H9 (cell line): ENCODE measurements at regions not wholly inside any gene's neighbourhood (a gene's known extent, or its start where the extent isn't known, plus 50 kb on each side); places are given as distances from the start of the nearest gene placed in this dataset.
"Not testable (repeated sequence)": the region's sequence is repeated elsewhere in the genome, so short reads cannot be mapped to it uniquely, and the experiment has no call there.

Experiments used
- DNase-seq: peaks from one replicate; pipeline ENCODE4 v3.0.0-alpha.2; 2017
- H2AFZ ChIP-seq: one replicate; pipeline ENCODE4 v1.6.1; 2013; ENCODE audit warnings: mild to moderate bottlenecking, low read length, control low read depth, moderate library complexity
- H2AK5ac ChIP-seq: 2 replicates; pipeline ENCODE4 v1.6.1; 2013; ENCODE audit warnings: low read length, control low read depth, mixed read lengths; ENCODE audit not compliant: insufficient read length
- H2BK120ac ChIP-seq: one replicate; pipeline ENCODE4 v1.6.1; 2013; ENCODE audit warnings: low read depth, mild to moderate bottlenecking, low read length, control low read depth, inconsistent platforms; ENCODE audit not compliant: poor library complexity, severe bottlenecking
- H2BK12ac ChIP-seq: 2 replicates; pipeline ENCODE4 v1.6.1; 2013; ENCODE audit warnings: low read length, control low read depth, mixed read lengths, low read depth; ENCODE audit not compliant: insufficient read length
- H2BK15ac ChIP-seq: 2 replicates; pipeline ENCODE4 v1.6.1; 2013; ENCODE audit warnings: low read depth, low read length, control low read depth
- H2BK20ac ChIP-seq: one replicate; pipeline ENCODE4 v1.6.1; 2013; ENCODE audit warnings: low read depth, mild to moderate bottlenecking, low read length, control low read depth, inconsistent platforms; ENCODE audit not compliant: poor library complexity, severe bottlenecking
- H2BK5ac ChIP-seq: 2 replicates; pipeline ENCODE4 v1.6.1; 2013; ENCODE audit warnings: low read length, control low read depth, mixed read lengths; ENCODE audit not compliant: insufficient read length
- H3K14ac ChIP-seq: 2 replicates; pipeline ENCODE4 v1.6.1; 2013; ENCODE audit warnings: low read length, control low read depth; ENCODE audit not compliant: insufficient read depth
- H3K18ac ChIP-seq: 2 replicates; pipeline ENCODE4 v1.6.1; 2013; ENCODE audit warnings: low read depth, mild to moderate bottlenecking, mixed read lengths, low read length, control low read depth; ENCODE audit not compliant: insufficient read length
- H3K23ac ChIP-seq: 2 replicates; pipeline ENCODE4 v1.6.1; 2013; ENCODE audit warnings: low read length, control low read depth, mixed read lengths, low read depth; ENCODE audit not compliant: insufficient read length
- H3K23me2 ChIP-seq: 2 replicates; pipeline ENCODE4 v1.6.1; 2013; ENCODE audit warnings: low read depth, mild to moderate bottlenecking, mixed read lengths, low read length, control low read depth; ENCODE audit not compliant: insufficient read length, poor library complexity, severe bottlenecking
- H3K27ac ChIP-seq: 2 replicates; pipeline ENCODE4 v1.5.1; 2013; ENCODE audit warnings: low read length, control low read depth, mixed read lengths, low read depth; ENCODE audit not compliant: insufficient read length
- H3K27me3 ChIP-seq: 2 replicates; pipeline ENCODE4 v1.6.1; 2013; ENCODE audit warnings: low read length, control low read depth, inconsistent platforms; ENCODE audit not compliant: insufficient read depth
- H3K4ac ChIP-seq: 2 replicates; pipeline ENCODE4 v1.6.1; 2013; ENCODE audit warnings: low read depth, mild to moderate bottlenecking, control low read depth, inconsistent platforms, low read length, moderate library complexity
- H3K4me1 ChIP-seq: 2 replicates; pipeline ENCODE4 v1.6.1; 2013; ENCODE audit warnings: low read length, control low read depth, inconsistent platforms; ENCODE audit not compliant: insufficient read depth
- H3K4me2 ChIP-seq: 2 replicates; pipeline ENCODE4 v1.6.1; 2013; ENCODE audit warnings: low read length, control low read depth, mixed read lengths; ENCODE audit not compliant: insufficient read length, insufficient read depth
- H3K56ac ChIP-seq: 2 replicates; pipeline ENCODE4 v1.6.1; 2013; ENCODE audit warnings: low read depth, mild to moderate bottlenecking, mixed read lengths, low read length, control low read depth; ENCODE audit not compliant: insufficient read length
- H3K79me1 ChIP-seq: 2 replicates; pipeline ENCODE4 v1.6.1; 2013; ENCODE audit warnings: low read depth, mild to moderate bottlenecking, moderate library complexity, low read length, control low read depth, inconsistent platforms; ENCODE audit not compliant: insufficient read depth, poor library complexity, severe bottlenecking
- H3K79me2 ChIP-seq: 2 replicates; pipeline ENCODE4 v1.6.1; 2013; ENCODE audit warnings: low read length, control low read depth, inconsistent platforms; ENCODE audit not compliant: insufficient read depth
- H3K9ac ChIP-seq: 2 replicates; pipeline ENCODE4 v1.6.1; 2013; ENCODE audit warnings: low read length, control low read depth, mixed read lengths; ENCODE audit not compliant: insufficient read length; ENCODE audit errors: extremely low read depth
- H3K9me3 ChIP-seq: one replicate; pipeline ENCODE4 v1.6.1; 2013; ENCODE audit warnings: low read depth, low read length, inconsistent platforms; ENCODE audit not compliant: control insufficient read depth
- H3T11ph ChIP-seq: one replicate; pipeline ENCODE4 v1.6.1; 2013; ENCODE audit warnings: mild to moderate bottlenecking, low read length, control low read depth, inconsistent platforms
- H4K20me1 ChIP-seq: one replicate; pipeline ENCODE4 v1.6.1; 2013; ENCODE audit not compliant: control insufficient read depth, insufficient read length, insufficient read depth
- H4K5ac ChIP-seq: 2 replicates; pipeline ENCODE4 v1.6.1; 2013; ENCODE audit warnings: low read depth, mild to moderate bottlenecking, mixed read lengths, low read length, control low read depth; ENCODE audit not compliant: insufficient read length
- H4K8ac ChIP-seq: replicated peaks from 2 replicates; pipeline ENCODE4 v1.6.1; 2013; ENCODE audit warnings: low read length, control low read depth, mixed read lengths, low read depth; ENCODE audit not compliant: insufficient read length
- H4K91ac ChIP-seq: 2 replicates; pipeline ENCODE4 v1.6.1; 2013; ENCODE audit warnings: low read depth, mild to moderate bottlenecking, moderate library complexity, mixed read lengths, low read length, control low read depth; ENCODE audit not compliant: insufficient read length
- H3K27ac Mint-ChIP-seq, 3 experiments: 2 replicates in 2 of 3; 3 replicates in 1 of 3; pipeline ENCODE4 v1.8.0; 2020 to 2021; ENCODE audit warnings: mixed read lengths in 3 of 3, mild to moderate bottlenecking in 1 of 3, moderate library complexity in 1 of 3
- H3K27me3 Mint-ChIP-seq: 2 replicates; pipeline ENCODE4 v1.8.0; 2021; ENCODE audit warnings: low read depth, mild to moderate bottlenecking, moderate library complexity, mixed read lengths
- H3K36me3 Mint-ChIP-seq, 3 experiments: 2 replicates in 2 of 3; 3 replicates in 1 of 3; pipeline ENCODE4 v1.8.0; 2020 to 2021; ENCODE audit warnings: low read depth in 3 of 3, mixed read lengths in 3 of 3; ENCODE audit not compliant: insufficient read depth in 1 of 3
- H3K4me1 Mint-ChIP-seq, 2 experiments: 2 replicates each; pipeline ENCODE4 v1.8.0; 2020; ENCODE audit warnings: mixed read lengths in 2 of 2
- H3K4me3 Mint-ChIP-seq, 2 experiments: 2 replicates in 1 of 2; 3 replicates in 1 of 2; pipeline ENCODE4 v1.8.0; 2020 to 2021; ENCODE audit warnings: mild to moderate bottlenecking in 2 of 2, mixed read lengths in 2 of 2, moderate library complexity in 1 of 2
- H3K9me3 Mint-ChIP-seq, 2 experiments: 2 replicates in 1 of 2; 3 replicates in 1 of 2; pipeline ENCODE4 v1.8.0; 2020; ENCODE audit warnings: mild to moderate bottlenecking in 2 of 2, mixed read lengths in 2 of 2, moderate library complexity in 1 of 2
- WGBS: extraction: QIAGEN DNeasy Blood & Tissue Kit; methylation state at CpG from one replicate; pipeline ENCODE4 v1.1.7; 2013; ENCODE audit warnings: missing lambda C conversion rate, low lambda C conversion rate, mixed read lengths; ENCODE audit not compliant: insufficient read length; ENCODE audit errors: extremely low coverage; 5-methylcytosine and 5-hydroxymethylcytosine counted together

- not testable (repeated sequence) for H3K27ac Mint-ChIP-seq, H2AFZ ChIP-seq, H3K23me2 ChIP-seq, H3K14ac ChIP-seq, H3K9ac ChIP-seq, H3K79me1 ChIP-seq, H2BK120ac ChIP-seq, H2BK20ac ChIP-seq, H2BK5ac ChIP-seq, H4K20me1 ChIP-seq, H3K4me1 Mint-ChIP-seq, H4K8ac ChIP-seq, H3K4me2 ChIP-seq, H2BK12ac ChIP-seq, H3K4me1 ChIP-seq, H3K27me3 Mint-ChIP-seq, H3K18ac ChIP-seq, H3K23ac ChIP-seq, H3T11ph ChIP-seq, H3K56ac ChIP-seq, H2AK5ac ChIP-seq, DNase-seq, H4K91ac ChIP-seq, H3K9me3 ChIP-seq, H4K5ac ChIP-seq, H3K27ac ChIP-seq, H3K4ac ChIP-seq, H3K79me2 ChIP-seq, H3K27me3 ChIP-seq, H3K4me3 Mint-ChIP-seq, H2BK15ac ChIP-seq
- Mint-ChIP-seq H3K36me3 (peaks cover 0 to 13% (median 2%) of the 10 kb centered on the region in 3 experiments; a peak in 3 of 7 replicates), H3K9me3 (peaks cover 48 to 49% of the 10 kb centered on the region in 2 experiments)
- no CpG with 5 or more reads among the region's 5 CpGs for WGBS
Observed at GRCh38 chr9:64117329-64117728, 1167.7 kb downstream of the FOXD4L5 start.

DNA sequence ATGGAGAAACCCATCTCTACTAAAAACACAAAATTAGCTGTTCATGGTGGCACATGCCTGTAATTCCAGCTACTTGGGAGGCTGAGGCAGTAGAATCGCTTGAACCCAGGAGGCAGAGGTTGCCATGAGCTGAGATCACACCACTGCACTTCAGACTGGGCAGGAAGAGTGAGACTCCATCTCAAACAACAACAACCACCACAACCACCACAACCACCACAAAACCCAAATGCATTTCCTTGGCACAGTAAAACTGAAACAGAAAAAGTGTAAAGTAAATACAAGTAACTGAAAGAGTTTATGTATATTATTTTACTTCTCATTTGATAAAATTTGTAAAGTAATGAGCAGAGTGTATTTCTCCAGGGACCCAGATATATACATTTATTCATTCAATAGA is 1177.1 kb downstream of the FOXD4L5 start:
- H3K27ac ChIP-seq, H4K91ac ChIP-seq: not testable (repeated sequence)

More for the DNA sequence above, 1177.1 kb downstream of the FOXD4L5 start:
- H3K36me3 Mint-ChIP-seq = peaks cover 0 to 12% (median 4%) of the 10 kb centered on the region in 3 experiments; a peak in 4 of 7 replicates
- H4K8ac ChIP-seq, H3K23ac ChIP-seq, H3K27me3 Mint-ChIP-seq, H3K14ac ChIP-seq, H3K56ac ChIP-seq, H4K5ac ChIP-seq, H3K9me3 ChIP-seq, H3K18ac ChIP-seq, H3K4me3 Mint-ChIP-seq, H4K20me1 ChIP-seq, H2AFZ ChIP-seq, H3K9ac ChIP-seq, H3T11ph ChIP-seq, H3K4me2 ChIP-seq, H3K79me2 ChIP-seq, H2BK5ac ChIP-seq, H2BK12ac ChIP-seq, DNase-seq, H2AK5ac ChIP-seq, H3K4me1 Mint-ChIP-seq, H2BK120ac ChIP-seq, H3K23me2 ChIP-seq, H3K79me1 ChIP-seq, H3K4ac ChIP-seq, H3K4me1 ChIP-seq, H3K27me3 ChIP-seq, H2BK20ac ChIP-seq, H3K27ac Mint-ChIP-seq, H2BK15ac ChIP-seq: not testable (repeated sequence)
- H3K9me3 Mint-ChIP-seq = peaks cover 68 to 74% of the 10 kb centered on the region in 2 experiments
- WGBS = no CpG with 5 or more reads among the region's 1 CpG
